Fibroblast of skin of right quadriceps (primary cell): ENCODE measurements at regions not wholly inside any gene's neighbourhood (a gene's known extent, or its start where the extent isn't known, plus 50 kb on each side); places are given as distances from the start of the nearest gene placed in this dataset.

Experiments used
- DNase-seq: peaks from one replicate; pipeline ENCODE4 v3.0.0-alpha.2; 2013

DNA sequence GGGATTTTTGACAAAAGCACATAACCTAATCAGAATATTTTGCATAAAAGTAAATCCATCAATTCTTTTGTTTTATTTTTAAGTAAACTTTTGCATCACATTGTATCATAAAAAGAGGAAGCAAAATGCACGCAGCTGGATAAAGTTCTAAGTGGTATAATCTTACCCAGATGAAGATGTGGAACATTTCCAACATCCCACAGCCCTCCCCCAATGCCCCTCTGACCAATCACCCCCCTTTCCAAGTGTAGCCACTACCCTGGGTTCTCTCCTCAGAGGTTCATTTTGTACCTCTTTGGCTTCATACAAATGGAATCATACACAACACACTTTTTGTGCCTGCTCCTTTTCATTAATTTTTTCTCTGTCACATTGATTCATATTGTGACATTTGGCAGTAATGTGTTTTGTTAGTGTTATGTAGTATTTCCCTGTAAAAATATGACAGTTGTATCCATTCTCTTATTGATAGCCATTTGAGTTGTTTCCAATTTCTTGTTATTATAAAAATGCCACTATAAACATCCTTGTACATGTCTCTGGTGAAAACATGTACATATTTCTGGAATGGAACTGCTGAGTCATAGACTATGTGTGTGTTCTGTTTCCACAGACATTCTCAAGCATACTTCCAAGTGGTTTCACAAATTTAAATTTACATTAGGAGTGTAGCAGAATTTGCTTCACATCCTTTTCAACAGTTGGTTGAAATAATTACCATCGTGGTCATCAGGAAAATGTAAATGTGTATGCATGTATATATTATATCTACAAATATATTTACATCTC, 92.9 kb upstream of the SYNDIG1 start:
- DNase-seq, result peak; percentile 77

DNA sequence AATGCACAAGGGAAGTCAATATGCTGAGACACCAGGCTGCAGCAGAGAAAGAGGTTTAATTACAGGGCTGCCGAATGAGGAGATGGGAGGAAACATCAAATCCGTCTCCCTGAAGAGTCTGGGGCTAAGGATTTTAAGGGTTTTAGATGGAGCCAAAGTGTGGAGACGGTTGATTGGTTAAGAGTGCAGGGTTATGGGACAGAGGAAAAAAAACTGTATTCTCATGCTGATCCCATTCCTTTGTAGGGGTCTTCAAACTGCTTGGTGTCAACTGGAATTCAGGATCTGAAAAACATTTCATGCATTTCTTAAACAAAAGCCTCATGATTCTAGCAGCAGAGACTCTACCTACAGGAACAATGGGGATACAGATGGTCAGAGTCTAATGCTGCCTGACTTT, 96.1 kb upstream of the SYNDIG1 start:
- DNase-seq, result no peak

DNA sequence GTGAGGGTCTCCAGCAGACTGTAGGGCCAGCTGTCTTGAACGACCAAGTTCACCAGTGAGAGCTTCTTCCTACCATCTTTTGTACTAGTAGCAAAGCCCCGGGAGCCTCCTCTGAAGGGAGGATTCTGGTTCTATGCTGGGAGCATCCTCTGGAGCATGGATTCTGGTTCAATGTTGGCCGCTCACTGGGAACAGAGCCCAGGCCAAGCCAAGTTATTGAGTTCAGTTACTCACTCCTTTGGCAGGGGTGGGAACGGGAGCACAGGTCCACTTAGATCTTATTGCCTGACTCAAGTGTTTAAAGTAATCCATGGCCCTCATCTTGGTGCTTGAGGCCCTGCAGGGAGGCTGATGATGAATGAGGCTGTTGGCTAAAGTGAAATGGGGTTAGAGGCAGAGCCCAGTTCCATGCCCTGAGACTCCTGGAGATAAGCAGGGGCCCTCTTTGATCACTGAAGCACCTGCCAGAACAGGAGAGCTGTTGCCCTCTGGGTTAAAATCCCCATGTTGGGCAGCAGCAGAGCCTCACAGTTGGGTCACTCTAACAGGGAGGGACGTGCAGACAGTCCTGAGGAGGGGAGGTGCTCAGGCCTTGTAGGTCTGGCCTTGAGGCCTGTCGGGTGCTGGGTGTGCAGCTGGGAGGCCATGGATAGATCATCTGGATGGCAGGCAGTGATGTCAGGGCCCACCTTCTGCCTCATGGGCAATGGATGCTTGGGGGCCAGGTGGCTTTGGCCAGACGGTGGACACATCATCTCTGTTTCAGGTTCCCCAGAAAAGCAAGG, 98.3 kb upstream of the SYNDIG1 start:
- DNase-seq, result no peak

DNA sequence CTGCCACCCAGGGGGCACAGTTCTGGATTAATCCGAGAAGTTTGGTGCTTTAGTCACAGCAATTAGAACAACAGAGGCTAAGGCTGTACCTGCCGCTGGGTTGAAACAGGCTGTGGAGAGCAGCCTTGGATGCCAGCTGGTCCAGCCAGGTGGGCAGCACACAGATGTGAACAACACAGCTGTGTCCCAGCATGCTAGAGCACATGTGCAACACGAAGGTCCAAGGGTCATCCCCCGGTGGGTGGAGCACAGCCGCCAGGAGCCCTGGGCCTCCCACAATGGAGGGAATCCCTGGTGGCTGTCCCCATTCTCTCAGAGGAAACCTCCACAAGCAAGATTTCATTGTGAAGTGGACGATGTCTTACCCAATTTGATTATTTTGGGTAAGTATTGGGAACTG, 99.2 kb upstream of the SYNDIG1 start:
- DNase-seq, result no peak

DNA sequence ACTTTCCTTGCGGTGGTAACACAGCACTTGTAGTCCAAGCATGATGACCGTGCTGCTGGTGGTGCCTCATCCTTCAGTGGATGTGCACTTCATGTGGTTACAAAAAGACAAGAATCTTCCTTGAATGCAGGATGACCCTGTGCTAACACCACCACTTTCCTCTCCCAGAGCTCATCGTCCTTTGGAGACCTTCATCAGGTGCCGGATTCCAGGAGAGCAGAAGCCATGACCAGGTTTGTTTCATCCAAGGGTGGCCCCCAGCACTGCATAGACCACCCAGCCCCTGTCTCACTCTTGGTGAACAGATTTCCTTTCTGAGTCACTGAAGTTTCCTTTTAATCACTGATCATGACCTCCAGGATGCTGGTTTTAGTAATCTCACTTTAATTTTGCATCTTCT, 101.2 kb upstream of the SYNDIG1 start:
- no peak for DNase-seq

GRCh38 chr20:24366336-24367004, 103.0 kb upstream of the SYNDIG1 start:
- no peak for DNase-seq

- DNase-seq, result no peak
Observed at GRCh38 chr20:24365670-24366069, 103.8 kb upstream of the SYNDIG1 start.

DNA sequence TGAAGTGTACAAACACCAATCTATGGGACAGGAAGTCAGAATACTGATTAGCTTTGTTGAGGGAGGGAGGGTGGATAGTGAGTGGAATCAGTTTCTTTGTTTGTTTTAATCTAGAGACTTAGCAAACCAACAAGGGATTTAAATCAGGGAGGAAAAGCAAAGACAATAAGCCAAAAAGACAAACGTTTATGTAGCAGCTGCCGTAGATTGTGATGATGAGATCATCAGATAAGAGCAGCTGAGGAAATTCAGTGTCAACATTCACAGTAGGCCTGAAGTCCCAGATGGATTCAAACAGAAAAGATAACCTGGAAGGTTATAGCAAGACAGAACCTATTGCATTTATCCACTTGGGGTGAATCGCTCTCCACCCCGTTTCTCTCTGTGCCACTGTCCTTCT, 104.9 kb upstream of the SYNDIG1 start:
- DNase-seq, result no peak

- DNase-seq, result no peak
Observed at GRCh38 chr20:24363031-24363430, 106.4 kb upstream of the SYNDIG1 start.

- DNase-seq, result no peak
Observed at GRCh38 chr20:24362080-24362479, 107.3 kb upstream of the SYNDIG1 start.

DNA sequence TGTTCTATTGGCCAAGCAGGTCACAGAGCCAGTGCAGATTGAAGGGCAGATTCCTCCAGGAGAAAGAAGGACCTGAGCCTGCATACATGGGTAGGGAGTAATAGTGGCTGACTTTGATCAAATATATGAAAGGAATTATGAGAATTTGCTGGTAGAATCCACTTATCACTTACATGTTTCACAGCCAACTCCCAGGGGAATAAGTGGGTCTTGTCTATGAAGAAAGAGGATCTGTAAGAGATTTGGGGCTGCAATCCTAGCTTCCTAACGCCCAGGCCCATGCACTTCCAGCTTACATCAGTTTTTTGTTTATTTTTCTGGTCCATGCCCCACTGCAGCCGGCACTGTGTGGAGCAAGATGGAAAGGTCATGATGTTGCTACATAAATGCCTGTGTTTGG, 107.9 kb upstream of the SYNDIG1 start:
- peak; percentile 13 for DNase-seq

DNA sequence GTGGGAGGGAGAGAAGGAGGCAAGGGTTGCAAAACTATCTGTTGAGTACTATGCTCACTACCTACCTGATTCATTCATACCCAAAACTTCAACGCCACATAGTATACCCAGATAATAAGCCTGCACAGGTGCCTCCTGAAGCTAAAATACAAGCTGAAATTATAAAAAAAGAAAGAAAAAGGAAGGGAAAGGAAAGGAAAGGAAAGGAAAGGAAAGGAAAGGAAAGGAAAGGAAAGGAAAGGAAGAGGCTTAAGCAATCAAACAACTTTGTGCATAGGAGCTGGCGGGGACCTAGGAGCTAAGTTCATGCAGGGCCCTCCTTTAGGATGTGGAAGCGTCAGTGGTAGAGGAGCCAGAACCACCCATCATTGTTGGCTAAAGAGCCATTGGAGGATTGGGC, 108.9 kb upstream of the SYNDIG1 start:
- DNase-seq, result no peak

DNA sequence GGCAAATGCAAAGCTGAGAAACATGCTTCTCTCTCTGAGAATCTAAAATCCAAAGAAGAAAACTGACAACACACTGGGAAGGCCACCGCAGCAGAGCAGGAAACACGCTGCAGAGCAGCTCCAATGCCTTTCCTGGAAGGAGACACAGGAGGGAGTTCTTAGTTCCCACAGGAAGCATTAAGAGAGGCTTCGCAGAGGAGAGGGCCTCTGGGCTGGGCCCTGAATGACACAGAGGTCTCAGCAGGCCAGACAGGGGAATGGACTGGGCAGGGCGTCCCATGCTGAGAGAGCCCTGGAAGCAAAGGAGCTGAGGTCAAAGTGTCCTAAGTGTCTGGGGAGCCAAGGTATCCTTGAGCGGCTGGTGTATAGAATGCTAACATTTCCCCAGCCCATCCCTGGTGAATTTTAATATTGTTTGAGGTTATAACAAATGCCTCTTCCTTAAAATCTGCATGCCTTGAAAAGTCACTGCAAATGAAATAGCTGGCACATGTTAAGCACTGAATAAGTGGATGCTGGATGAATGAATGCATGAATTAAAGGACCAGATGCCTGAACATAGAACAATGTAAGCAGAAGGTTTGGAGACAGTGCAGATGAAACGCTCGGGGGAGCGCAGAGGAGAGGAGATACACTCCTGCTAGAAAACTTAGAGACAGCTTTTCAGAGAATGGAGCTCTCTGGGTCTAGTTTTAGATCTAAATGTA, 110.0 kb upstream of the SYNDIG1 start:
- DNase-seq, result no peak

DNA sequence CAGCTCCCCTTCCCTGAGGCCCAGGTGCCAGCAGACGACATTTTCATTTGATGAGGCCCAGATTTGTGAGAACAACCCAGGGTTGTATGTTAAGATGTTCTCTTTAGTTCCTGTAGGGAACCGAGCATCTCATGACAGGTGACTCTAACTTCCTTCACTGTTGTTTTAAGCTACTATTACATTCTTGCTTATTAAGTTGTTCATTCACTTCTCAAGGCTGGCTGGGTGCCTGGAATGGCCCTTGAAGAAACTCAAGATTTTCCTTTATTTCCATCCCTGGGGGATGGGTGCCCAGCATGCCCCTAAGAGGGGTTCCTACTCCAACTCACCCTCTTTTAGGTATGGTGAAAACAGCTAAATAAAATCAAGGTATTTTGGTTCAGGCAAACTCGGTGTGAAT, 111.5 kb upstream of the SYNDIG1 start:
- DNase-seq, result no peak

- no peak for DNase-seq
Observed at GRCh38 chr20:24357177-24357576, 112.3 kb upstream of the SYNDIG1 start.

DNA sequence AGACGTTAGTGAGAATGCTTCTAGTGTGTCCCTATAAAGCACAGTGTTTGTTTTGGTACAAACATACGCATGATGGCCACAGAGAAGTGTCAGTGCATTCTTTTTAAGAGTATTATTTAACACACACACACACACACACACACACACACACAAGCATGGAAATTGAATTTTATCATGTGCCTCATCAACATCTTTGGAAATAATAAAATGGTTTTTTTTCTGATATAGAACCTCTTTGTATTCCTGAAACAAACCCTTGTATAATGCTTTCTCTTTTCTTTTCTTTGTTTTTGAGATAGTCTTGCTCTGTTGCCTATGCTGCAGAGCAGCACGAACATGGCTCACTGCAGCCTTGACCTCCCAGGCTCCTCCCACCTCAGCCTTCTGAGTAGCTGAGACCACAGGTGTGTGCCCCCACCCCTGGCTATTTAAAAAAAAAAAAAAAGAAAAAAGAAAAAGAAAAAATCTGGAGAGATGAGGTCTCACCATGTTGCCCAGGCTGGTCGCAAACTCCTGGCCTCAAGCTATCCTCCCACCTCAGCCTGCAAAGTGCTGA, 116.2 kb upstream of the SYNDIG1 start:
- no peak for DNase-seq

- peak; percentile 26 for DNase-seq
Observed at GRCh38 chr20:24350923-24351368, 118.5 kb upstream of the SYNDIG1 start.

DNA sequence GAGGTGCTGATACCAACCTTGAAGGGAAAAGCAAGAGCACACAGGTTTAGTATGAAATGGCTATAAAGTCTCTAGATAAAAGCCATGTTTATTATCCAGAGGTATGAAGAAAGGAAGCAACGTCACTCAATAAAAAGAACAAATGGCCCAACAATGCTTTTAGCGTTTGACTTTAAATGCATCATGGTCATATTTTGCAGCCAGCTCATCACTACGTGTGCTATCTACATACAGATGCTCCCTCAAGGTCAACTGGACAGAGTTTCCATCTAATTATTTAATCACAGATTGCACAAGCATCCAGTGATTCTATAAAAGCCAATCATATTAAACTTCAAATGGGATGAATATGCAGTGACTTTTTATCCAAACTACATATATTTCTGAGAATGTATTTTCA, 127.6 kb upstream of the SYNDIG1 start:
- no peak for DNase-seq

DNA sequence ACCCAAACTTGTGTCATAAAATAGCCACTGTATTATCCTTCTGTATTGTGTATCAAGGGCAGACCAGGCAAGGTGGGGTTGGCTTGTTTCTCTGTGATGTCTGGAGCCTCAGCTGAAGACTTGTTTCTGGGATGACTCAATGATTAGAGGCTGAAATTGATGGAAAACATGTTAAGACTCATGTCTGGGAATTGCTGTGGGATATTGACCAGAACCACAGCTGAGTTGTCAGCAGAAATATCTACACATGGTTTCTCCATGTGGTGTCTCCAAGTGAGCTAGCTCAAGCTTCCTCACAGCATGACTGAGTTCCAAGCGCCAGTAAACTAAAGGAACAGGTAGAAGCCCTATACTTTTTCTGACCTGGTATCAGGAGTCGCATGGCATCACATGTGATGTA, 128.5 kb upstream of the SYNDIG1 start:
- DNase-seq, result no peak

DNA sequence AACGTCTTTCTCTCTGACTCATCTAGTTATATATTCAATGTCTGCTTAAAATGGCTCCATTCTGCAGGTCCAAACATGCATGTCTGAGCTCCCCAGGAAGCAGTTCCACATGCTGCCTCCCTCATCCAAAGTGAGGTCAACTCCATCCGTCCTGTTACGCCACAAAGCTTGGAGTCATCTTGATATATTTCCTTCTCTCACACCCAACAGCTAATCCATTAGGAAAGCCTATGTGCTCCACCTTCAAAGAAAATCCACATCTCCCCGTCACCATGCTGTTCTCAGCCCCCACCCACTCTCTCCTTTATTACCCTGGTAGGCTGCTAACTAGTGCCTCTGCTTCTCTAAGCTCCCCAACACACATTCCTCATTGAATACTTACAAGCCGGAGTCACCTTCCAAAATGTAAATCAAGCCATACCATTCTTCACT, 130.2 kb upstream of the SYNDIG1 start:
- peak; percentile 16 for DNase-seq

DNA sequence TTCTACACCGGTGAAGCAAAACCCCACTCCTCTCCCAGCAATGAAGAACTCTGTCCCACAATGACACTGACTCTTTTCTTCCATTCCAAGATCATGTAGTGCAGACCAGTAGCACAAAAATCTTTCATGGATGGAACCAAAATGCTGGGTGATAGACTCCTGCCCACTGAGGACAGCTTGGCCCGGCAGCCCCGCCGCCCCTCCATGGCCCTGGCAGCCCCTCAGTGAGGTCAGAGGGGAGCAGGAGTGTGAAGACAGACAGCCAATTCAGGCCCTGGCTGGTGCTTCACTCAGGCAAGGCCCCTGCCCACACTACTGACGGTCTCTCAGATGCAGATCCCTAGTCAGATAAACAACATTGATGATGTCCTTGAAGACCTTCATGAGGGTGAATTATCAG, 131.9 kb upstream of the SYNDIG1 start:
- no peak for DNase-seq

DNA sequence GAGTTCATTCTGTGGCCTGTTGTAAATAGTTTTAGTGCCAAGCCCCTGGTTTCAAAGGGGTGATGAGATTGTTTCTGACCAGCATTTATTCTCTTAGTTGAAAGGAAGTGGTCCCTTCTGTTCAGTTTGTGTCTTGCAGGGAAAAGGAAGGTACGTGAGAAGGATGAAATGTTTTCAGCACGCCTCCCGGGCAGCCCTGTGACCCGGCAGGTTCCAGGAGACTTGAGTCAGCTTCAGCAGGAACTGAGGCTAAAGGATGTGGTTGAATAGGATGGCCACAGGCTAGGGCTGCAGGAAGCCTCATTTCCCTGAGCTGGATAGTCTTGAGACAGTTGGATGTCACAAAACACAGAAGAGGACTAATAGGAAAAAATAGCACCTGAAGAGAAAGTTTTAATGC, 132.4 kb upstream of the SYNDIG1 start:
- peak; percentile 20 for DNase-seq

GRCh38 chr20:24334830-24335229, 134.6 kb upstream of the SYNDIG1 start:
- no peak for DNase-seq
